ENCODE measurements at regions not wholly inside any gene's neighbourhood (a gene's known extent, or its start where the extent isn't known, plus 50 kb on each side); places are given as distances from the start of the nearest gene placed in this dataset.
"Not testable (repeated sequence)": the region's sequence is repeated elsewhere in the genome, so short reads cannot be mapped to it uniquely, and the experiment has no call there.

DNA sequence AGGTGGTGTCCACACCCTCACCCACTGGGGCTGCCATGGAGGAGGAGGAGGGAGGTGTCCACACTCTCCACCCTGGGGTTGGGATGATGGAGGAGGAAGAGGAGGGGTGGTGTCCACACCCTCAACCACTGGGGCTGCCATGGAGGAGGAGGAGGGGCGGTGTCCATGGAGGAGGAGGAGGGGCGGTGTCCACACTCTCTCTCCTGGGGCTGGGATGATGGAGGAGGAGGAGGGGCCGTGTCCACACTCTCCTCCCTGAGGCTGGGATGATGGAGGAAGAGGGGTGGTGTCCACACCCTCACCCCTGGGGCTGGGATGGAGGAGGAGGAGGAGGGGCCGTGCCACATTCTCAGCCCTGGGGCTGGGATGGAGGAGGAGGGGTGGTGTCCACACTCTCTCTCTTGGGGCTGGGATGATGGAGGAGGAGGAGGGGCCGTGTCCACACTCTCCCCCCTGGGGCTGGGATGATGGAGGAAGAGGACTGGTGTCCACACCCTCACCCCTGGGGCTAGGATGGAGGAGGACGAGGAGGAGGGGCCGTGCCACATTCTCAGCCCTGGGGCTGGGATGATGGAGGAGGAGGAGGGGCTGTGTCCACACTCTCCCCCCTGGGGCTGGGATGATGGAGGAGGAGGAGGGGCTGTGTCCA, 231.7 kb downstream of the CRLF2 start:
- H3F3A ChIP-seq (ENCODE audit: insufficient read depth) = no peaks in the 10 kb centered on the region
- H3K9me2 ChIP-seq (ENCODE audit: insufficient read depth) = no peaks in the 10 kb centered on the region
- H3K27me3 ChIP-seq (replicated peaks; ENCODE audit: insufficient read depth) = no peaks in the 10 kb centered on the region
- 9% methylated on average over 7 of the region's 7 CpGs; no CpG with 5 or more reads in 1 of the 2 experiments for WGBS, 2 experiments (ENCODE audit: low coverage in 1 of 2, low lambda C conversion rate in 2 of 2, missing lambda C conversion rate in 2 of 2)
- no peak overlapping the region for H3K4me3 ChIP-seq
- H3K36me3 ChIP-seq (ENCODE audit: low read depth) = no peaks in the 10 kb centered on the region
- H3K4me2 ChIP-seq (ENCODE audit: unreplicated experiment) = no peak overlapping the region
- TF ChIP-seq EZH2 (IDR thresholded peaks at IDR 0.05; ENCODE audit: insufficient read depth, poor library complexity, severe bottlenecking) = no peak
- no peak for TF ChIP-seq EZH2phosphoT487 (IDR thresholded peaks at IDR 0.05; ENCODE audit: insufficient read depth, low read depth)
- no peak for DNase-seq
- H3K9me3 ChIP-seq (ENCODE audit: low read depth) = no peaks in the 10 kb centered on the region
- no peaks in the 10 kb centered on the region for H3K79me2 ChIP-seq (ENCODE audit: insufficient read depth)
- H3K27ac ChIP-seq = no peak overlapping the region
- H2AFZ ChIP-seq = no peak overlapping the region
- in situ Hi-C loops (cut with MboI) = no loop called here
- no peak overlapping the region for H3K9ac ChIP-seq
- H4K20me1 ChIP-seq (ENCODE audit: insufficient read depth) = no peaks in the 10 kb centered on the region
- no peaks in the 10 kb centered on the region for H3K4me1 ChIP-seq (ENCODE audit: insufficient read depth)

DNA sequence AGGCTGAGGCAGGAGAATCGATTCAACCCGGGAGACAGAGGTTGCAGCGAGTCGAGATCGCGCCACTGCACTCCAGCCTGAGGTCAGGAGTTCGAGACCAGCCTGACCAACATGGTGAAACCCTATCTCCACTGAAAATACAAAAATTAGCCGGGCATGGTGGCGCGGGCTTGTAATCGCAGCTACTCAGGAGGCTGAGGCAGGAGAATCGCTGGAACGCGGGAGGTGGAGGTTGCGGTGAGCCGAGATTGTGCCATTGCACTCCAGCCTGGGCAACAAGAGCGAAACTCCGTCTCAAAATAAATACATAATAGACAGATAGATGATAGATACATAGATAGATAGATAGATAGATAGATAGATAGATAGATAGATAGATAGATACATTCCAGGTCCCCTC, 233.3 kb downstream of the CRLF2 start:
- H3K4me1 ChIP-seq (ENCODE audit: insufficient read depth); H4K20me1 ChIP-seq (ENCODE audit: insufficient read depth); H3K4me2 ChIP-seq (ENCODE audit: unreplicated experiment); H3F3A ChIP-seq (ENCODE audit: insufficient read depth); H3K9me3 ChIP-seq (ENCODE audit: low read depth); H3K9ac ChIP-seq; H3K36me3 ChIP-seq (ENCODE audit: low read depth); H2AFZ ChIP-seq; in situ Hi-C loops (cut with MboI); H3K79me2 ChIP-seq (ENCODE audit: insufficient read depth); DNase-seq; H3K4me3 ChIP-seq; H3K27ac ChIP-seq; H3K9me2 ChIP-seq (ENCODE audit: insufficient read depth); H3K27me3 ChIP-seq (replicated peaks; ENCODE audit: insufficient read depth): not testable (repeated sequence)
- WGBS, 2 experiments (ENCODE audit: low coverage in 1 of 2, low lambda C conversion rate in 2 of 2, missing lambda C conversion rate in 2 of 2) = 72 to 73% methylated on average over 18 of the region's 18 CpGs

DNA sequence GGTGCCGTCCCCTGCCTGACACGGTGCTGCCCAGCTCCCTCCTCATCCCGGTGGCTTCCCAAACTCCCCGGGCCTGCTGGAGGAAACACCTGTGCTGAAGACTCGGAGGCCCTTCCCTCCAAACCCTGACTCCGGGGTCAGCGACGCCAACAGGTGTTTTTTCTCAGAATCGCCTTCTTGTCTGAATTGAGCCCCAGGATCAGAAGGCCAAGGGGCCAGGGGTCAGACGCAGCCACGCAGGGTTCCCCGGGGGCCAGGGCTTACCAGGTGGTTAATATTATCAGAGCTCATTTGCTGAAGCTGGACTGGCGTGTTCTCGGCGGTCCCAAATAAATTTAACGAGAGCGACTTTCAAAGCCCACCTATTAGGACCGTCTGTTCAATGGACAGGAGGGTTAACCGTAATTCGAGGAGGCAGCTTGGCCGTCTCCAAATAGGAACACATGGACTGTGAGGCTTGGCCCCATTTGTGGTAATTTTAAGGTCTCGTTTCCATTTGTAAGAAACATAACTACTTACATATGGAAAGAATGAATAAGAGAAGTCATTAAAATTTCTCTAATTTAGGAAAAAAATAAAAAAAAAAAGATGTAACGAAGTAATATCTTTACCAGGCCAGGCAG, 239.3 kb downstream of the CRLF2 start:
- Histone ChIP-seq H3K27ac (no peak overlapping the region), H3K27me3 (replicated peaks; ENCODE audit: insufficient read depth) (no peaks in the 10 kb centered on the region), H3F3A (ENCODE audit: insufficient read depth) (no peaks in the 10 kb centered on the region), H3K4me2 (ENCODE audit: unreplicated experiment) (no peak overlapping the region), H3K79me2 (ENCODE audit: insufficient read depth) (no peaks in the 10 kb centered on the region), H3K4me1 (ENCODE audit: insufficient read depth) (no peaks in the 10 kb centered on the region), H3K36me3 (ENCODE audit: low read depth) (no peaks in the 10 kb centered on the region), H3K9ac (no peak overlapping the region), H4K20me1 (ENCODE audit: insufficient read depth) (no peaks in the 10 kb centered on the region), H2AFZ (no peak overlapping the region), H3K9me3 (ENCODE audit: low read depth) (no peaks in the 10 kb centered on the region), H3K4me3 (no peak overlapping the region), H3K9me2 (ENCODE audit: insufficient read depth) (no peaks in the 10 kb centered on the region)
- in situ Hi-C loops (cut with MboI) = no loop called here
- TF ChIP-seq EZH2phosphoT487 (IDR thresholded peaks at IDR 0.05; ENCODE audit: insufficient read depth, low read depth) (no peak), EZH2 (IDR thresholded peaks at IDR 0.05; ENCODE audit: insufficient read depth, poor library complexity, severe bottlenecking) (no peak)
- WGBS, 2 experiments (ENCODE audit: low coverage in 1 of 2, low lambda C conversion rate in 2 of 2, missing lambda C conversion rate in 2 of 2) = 3% methylated on average over 23 of the region's 23 CpGs
- no peak for DNase-seq

DNA sequence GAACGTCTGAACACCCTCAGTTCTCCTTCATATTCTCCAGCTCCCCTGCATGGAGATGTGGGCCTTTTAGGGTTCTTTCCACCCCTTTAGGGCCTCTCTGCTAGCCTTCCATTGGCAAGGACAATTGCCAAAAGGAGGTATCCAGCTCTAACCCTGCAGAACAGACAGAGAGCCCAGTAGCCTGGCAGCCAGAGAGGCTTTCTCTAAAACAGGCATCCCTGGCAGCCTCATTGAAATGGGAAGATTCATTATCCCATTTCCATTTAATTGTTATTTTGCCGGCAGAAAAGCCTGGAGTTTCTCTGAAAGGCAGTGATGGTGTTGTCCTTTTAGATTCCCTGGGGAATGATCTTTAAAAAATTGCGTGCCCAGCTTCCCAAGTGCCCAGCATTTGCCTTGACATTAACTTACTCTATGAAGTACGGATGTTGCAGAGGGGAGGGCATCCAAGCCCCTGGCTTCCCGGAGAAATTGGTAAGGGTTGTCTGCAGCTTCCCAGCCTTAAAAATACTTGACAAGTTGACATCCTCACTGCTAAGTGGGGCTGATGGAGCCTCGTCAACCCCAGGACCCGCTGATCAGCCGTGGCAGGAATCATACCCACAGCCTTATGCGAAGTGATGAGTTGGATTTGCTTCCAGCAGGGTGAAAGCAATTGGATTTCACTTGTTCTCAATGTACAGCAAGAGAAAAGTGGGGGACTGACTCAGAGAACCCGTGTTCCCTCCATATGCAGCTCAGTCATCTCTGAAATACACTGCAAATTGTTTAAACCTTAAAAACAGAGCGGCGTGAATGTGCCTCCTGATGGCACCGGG, 244.1 kb downstream of the CRLF2 start:
- H3F3A ChIP-seq (ENCODE audit: insufficient read depth) = no peaks in the 10 kb centered on the region
- H3K9me3 ChIP-seq (ENCODE audit: low read depth) = no peaks in the 10 kb centered on the region
- 11 to 13% methylated on average over 13 of the region's 13 CpGs for WGBS, 2 experiments (ENCODE audit: low coverage in 1 of 2, low lambda C conversion rate in 2 of 2, missing lambda C conversion rate in 2 of 2)
- H3K27me3 ChIP-seq (replicated peaks; ENCODE audit: insufficient read depth) = no peaks in the 10 kb centered on the region
- no peak overlapping the region for H3K9ac ChIP-seq
- no peaks in the 10 kb centered on the region for H3K36me3 ChIP-seq (ENCODE audit: low read depth)
- H3K4me3 ChIP-seq = no peak overlapping the region
- H2AFZ ChIP-seq = no peak overlapping the region
- H3K27ac ChIP-seq = no peak overlapping the region
- H3K4me1 ChIP-seq (ENCODE audit: insufficient read depth) = no peaks in the 10 kb centered on the region
- in situ Hi-C loops (cut with MboI) = no loop called here
- no peaks in the 10 kb centered on the region for H4K20me1 ChIP-seq (ENCODE audit: insufficient read depth)
- H3K79me2 ChIP-seq (ENCODE audit: insufficient read depth) = no peaks in the 10 kb centered on the region
- TF ChIP-seq EZH2 (IDR thresholded peaks at IDR 0.05; ENCODE audit: insufficient read depth, poor library complexity, severe bottlenecking) = no peak
- TF ChIP-seq EZH2phosphoT487 (IDR thresholded peaks at IDR 0.05; ENCODE audit: insufficient read depth, low read depth) = no peak
- H3K4me2 ChIP-seq (ENCODE audit: unreplicated experiment) = no peak overlapping the region
- H3K9me2 ChIP-seq (ENCODE audit: insufficient read depth) = no peaks in the 10 kb centered on the region
- no peak for DNase-seq
